Liver (tissue), 3 donors: ENCODE measurements at regions not wholly inside any gene's neighbourhood (a gene's known extent, or its start where the extent isn't known, plus 50 kb on each side); places are given as distances from the start of the nearest gene placed in this dataset.

ENCODE experiments used
- EGR1 ChIP-seq, 2 donors: IDR thresholded peaks; 2 replicates each; pipeline ENCODE4 v1.6.1; 2016 to 2018; ENCODE audit warnings: antibody characterized with exemption in 2 of 2, low read depth in 2 of 2
- FOXA1 ChIP-seq: IDR thresholded peaks from 2 replicates; pipeline ENCODE4 v1.6.1; 2016; ENCODE audit warnings: antibody characterized with exemption
- FOXA2 ChIP-seq: IDR thresholded peaks from 2 replicates; pipeline ENCODE4 v1.6.1; 2016; ENCODE audit warnings: antibody characterized with exemption
- GABPA ChIP-seq, 2 donors: IDR thresholded peaks in 1 of 2; conservative IDR thresholded peaks in 1 of 2; 2 replicates each; pipeline ENCODE4 v1.6.1; 2016; ENCODE audit warnings: antibody characterized with exemption in 2 of 2, mild to moderate bottlenecking in 1 of 2, moderate library complexity in 1 of 2
- JUND ChIP-seq, 2 donors: IDR thresholded peaks; 2 replicates each; pipeline ENCODE4 v1.6.1; 2016; ENCODE audit warnings: antibody characterized with exemption in 2 of 2
- RAD21 ChIP-seq, 2 donors: IDR thresholded peaks; 2 replicates each; pipeline ENCODE4 v1.6.1; 2016; ENCODE audit warnings: antibody characterized with exemption in 2 of 2, mild to moderate bottlenecking in 2 of 2
- RXRA ChIP-seq, 2 donors: IDR thresholded peaks; 2 replicates each; pipeline ENCODE4 v1.6.1; 2017 to 2018; ENCODE audit warnings: antibody characterized with exemption in 2 of 2, mild to moderate bottlenecking in 1 of 2
- SP1 ChIP-seq: IDR thresholded peaks from 2 replicates; pipeline ENCODE4 v1.6.1; 2018; ENCODE audit warnings: antibody characterized with exemption, mild to moderate bottlenecking
- TAF1 ChIP-seq: conservative IDR thresholded peaks from 2 replicates; pipeline ENCODE4 v1.6.1; 2016; ENCODE audit warnings: antibody characterized with exemption, mild to moderate bottlenecking
- TF ChIP-seq, protein P1 (sequence below): fragments of 150-350 bp; IDR thresholded peaks from 2 replicates; pipeline ENCODE4 v1.5.1; 2017; ENCODE audit warnings: improper control_type of control experiment, low read depth, low read length; ENCODE audit not compliant: missing input control
- TF ChIP-seq, protein P2 (sequence below): IDR thresholded peaks from 2 replicates; pipeline ENCODE4 v1.6.1; 2016; ENCODE audit warnings: antibody characterized with exemption, mild to moderate bottlenecking
- TF ChIP-seq, protein P3 (sequence below): IDR thresholded peaks from 2 replicates; pipeline ENCODE4 v1.6.1; 2016; ENCODE audit warnings: antibody characterized with exemption
- TF ChIP-seq, protein P4 (sequence below): IDR thresholded peaks from 2 replicates; pipeline ENCODE4 v1.6.1; 2016; ENCODE audit warnings: antibody characterized with exemption
- TF ChIP-seq, protein P5 (sequence below): IDR thresholded peaks from 2 replicates; pipeline ENCODE4 v1.6.1; 2016; ENCODE audit warnings: antibody characterized with exemption
- donor health status: healthy.
- donor health status: healthy.

DNA sequence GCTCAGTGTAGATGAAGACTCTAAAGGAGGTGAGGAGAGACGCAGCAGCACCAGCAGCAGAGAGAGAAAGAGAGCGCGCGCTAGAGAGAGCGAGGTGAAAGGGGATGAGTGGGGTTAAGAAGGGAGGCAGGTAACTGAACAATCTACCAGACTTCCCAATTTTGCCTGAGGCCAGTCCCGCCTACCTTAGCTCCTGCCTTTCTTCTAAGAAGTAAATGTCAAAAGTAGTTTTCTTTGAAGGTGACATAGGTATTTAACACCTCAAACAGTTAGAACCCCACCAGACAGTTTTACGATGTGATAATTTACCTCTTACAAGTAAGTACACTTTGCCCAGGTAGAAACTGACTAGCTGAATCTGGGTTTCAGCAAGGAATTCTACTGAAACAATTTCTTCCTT, 132.0 kb upstream of the EEF1E1 start:
- TF ChIP-seq, protein P1, sequence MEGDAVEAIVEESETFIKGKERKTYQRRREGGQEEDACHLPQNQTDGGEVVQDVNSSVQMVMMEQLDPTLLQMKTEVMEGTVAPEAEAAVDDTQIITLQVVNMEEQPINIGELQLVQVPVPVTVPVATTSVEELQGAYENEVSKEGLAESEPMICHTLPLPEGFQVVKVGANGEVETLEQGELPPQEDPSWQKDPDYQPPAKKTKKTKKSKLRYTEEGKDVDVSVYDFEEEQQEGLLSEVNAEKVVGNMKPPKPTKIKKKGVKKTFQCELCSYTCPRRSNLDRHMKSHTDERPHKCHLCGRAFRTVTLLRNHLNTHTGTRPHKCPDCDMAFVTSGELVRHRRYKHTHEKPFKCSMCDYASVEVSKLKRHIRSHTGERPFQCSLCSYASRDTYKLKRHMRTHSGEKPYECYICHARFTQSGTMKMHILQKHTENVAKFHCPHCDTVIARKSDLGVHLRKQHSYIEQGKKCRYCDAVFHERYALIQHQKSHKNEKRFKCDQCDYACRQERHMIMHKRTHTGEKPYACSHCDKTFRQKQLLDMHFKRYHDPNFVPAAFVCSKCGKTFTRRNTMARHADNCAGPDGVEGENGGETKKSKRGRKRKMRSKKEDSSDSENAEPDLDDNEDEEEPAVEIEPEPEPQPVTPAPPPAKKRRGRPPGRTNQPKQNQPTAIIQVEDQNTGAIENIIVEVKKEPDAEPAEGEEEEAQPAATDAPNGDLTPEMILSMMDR: no peak
- TF ChIP-seq RAD21 (IDR thresholded peaks at IDR 0.05) (no peak), FOXA1 (no peak), TAF1 (no peak), SP1 (no peak), JUND (IDR thresholded peaks at IDR 0.05) (no peak), GABPA (IDR thresholded peaks at IDR 0.05 in 1 of 2, conservative IDR thresholded peaks at IDR 0.05 in 1 of 2) (no peak), RXRA (IDR thresholded peaks at IDR 0.05) (no peak), EGR1 (IDR thresholded peaks at IDR 0.05; ENCODE audit: low read depth in 2 of 2) (no peak), FOXA2 (no peak)
- TF ChIP-seq, protein P2, sequence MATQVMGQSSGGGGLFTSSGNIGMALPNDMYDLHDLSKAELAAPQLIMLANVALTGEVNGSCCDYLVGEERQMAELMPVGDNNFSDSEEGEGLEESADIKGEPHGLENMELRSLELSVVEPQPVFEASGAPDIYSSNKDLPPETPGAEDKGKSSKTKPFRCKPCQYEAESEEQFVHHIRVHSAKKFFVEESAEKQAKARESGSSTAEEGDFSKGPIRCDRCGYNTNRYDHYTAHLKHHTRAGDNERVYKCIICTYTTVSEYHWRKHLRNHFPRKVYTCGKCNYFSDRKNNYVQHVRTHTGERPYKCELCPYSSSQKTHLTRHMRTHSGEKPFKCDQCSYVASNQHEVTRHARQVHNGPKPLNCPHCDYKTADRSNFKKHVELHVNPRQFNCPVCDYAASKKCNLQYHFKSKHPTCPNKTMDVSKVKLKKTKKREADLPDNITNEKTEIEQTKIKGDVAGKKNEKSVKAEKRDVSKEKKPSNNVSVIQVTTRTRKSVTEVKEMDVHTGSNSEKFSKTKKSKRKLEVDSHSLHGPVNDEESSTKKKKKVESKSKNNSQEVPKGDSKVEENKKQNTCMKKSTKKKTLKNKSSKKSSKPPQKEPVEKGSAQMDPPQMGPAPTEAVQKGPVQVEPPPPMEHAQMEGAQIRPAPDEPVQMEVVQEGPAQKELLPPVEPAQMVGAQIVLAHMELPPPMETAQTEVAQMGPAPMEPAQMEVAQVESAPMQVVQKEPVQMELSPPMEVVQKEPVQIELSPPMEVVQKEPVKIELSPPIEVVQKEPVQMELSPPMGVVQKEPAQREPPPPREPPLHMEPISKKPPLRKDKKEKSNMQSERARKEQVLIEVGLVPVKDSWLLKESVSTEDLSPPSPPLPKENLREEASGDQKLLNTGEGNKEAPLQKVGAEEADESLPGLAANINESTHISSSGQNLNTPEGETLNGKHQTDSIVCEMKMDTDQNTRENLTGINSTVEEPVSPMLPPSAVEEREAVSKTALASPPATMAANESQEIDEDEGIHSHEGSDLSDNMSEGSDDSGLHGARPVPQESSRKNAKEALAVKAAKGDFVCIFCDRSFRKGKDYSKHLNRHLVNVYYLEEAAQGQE: no peak
- TF ChIP-seq, protein P3, sequence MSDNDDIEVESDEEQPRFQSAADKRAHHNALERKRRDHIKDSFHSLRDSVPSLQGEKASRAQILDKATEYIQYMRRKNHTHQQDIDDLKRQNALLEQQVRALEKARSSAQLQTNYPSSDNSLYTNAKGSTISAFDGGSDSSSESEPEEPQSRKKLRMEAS: no peak
- TF ChIP-seq, protein P4, sequence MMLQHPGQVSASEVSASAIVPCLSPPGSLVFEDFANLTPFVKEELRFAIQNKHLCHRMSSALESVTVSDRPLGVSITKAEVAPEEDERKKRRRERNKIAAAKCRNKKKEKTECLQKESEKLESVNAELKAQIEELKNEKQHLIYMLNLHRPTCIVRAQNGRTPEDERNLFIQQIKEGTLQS: no peak
- TF ChIP-seq, protein P5, sequence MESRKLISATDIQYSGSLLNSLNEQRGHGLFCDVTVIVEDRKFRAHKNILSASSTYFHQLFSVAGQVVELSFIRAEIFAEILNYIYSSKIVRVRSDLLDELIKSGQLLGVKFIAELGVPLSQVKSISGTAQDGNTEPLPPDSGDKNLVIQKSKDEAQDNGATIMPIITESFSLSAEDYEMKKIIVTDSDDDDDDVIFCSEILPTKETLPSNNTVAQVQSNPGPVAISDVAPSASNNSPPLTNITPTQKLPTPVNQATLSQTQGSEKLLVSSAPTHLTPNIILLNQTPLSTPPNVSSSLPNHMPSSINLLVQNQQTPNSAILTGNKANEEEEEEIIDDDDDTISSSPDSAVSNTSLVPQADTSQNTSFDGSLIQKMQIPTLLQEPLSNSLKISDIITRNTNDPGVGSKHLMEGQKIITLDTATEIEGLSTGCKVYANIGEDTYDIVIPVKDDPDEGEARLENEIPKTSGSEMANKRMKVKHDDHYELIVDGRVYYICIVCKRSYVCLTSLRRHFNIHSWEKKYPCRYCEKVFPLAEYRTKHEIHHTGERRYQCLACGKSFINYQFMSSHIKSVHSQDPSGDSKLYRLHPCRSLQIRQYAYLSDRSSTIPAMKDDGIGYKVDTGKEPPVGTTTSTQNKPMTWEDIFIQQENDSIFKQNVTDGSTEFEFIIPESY: no peak
